GM04503 (cell line): ENCODE measurements at regions not wholly inside any gene's neighbourhood (a gene's known extent, or its start where the extent isn't known, plus 50 kb on each side); places are given as distances from the start of the nearest gene placed in this dataset.

Experiments used
- DNase-seq: peaks from one replicate; pipeline ENCODE4 v3.0.0-alpha.2; 2012; ENCODE audit warnings: low read depth

GRCh38 chr11:110830344-110830743 lies 118.1 kb upstream of the ARHGAP20 start:
- DNase-seq, result no peak

GRCh38 chr11:110829873-110830272 lies 117.6 kb upstream of the ARHGAP20 start:
- DNase-seq, result no peak

GRCh38 chr11:110828086-110828485 lies 115.8 kb upstream of the ARHGAP20 start:
- DNase-seq, result no peak

GRCh38 chr11:110827276-110827675 lies 115.0 kb upstream of the ARHGAP20 start:
- no peak for DNase-seq

GRCh38 chr11:110824912-110825620 lies 112.8 kb upstream of the ARHGAP20 start:
- DNase-seq, result no peak

- DNase-seq, result no peak
These were observed 105.9 kb upstream of the ARHGAP20 start for GRCh38 chr11:110818032-110818687.

GRCh38 chr11:110812086-110812733 lies 100.0 kb upstream of the ARHGAP20 start:
- no peak for DNase-seq

- DNase-seq, result no peak
These were observed 97.4 kb upstream of the ARHGAP20 start for GRCh38 chr11:110809417-110810199.

GRCh38 chr11:110808248-110808647 lies 96.0 kb upstream of the ARHGAP20 start:
- no peak for DNase-seq

- no peak for DNase-seq
These were observed 95.6 kb upstream of the ARHGAP20 start for GRCh38 chr11:110807801-110808200.

GRCh38 chr11:110805756-110806155 lies 93.5 kb upstream of the ARHGAP20 start:
- DNase-seq, result no peak

GRCh38 chr11:110802162-110802561 lies 89.9 kb upstream of the ARHGAP20 start:
- no peak for DNase-seq

GRCh38 chr11:110801328-110801727 lies 89.1 kb upstream of the ARHGAP20 start:
- DNase-seq, result no peak

GRCh38 chr11:110798201-110798900 lies 86.1 kb upstream of the ARHGAP20 start:
- DNase-seq, result no peak

GRCh38 chr11:110797453-110797852 lies 85.2 kb upstream of the ARHGAP20 start:
- DNase-seq, result no peak

- DNase-seq, result no peak
These were observed 82.9 kb upstream of the ARHGAP20 start for GRCh38 chr11:110795112-110795624.

- DNase-seq, result no peak
These were observed 81.3 kb upstream of the ARHGAP20 start for GRCh38 chr11:110793556-110793955.

- DNase-seq, result no peak
These were observed 79.4 kb upstream of the ARHGAP20 start for GRCh38 chr11:110791621-110792020.

- DNase-seq, result no peak
These were observed 75.4 kb upstream of the ARHGAP20 start for GRCh38 chr11:110787680-110788079.

- DNase-seq, result no peak
These were observed 74.1 kb upstream of the ARHGAP20 start for GRCh38 chr11:110786226-110786902.

- no peak for DNase-seq
These were observed 73.2 kb upstream of the ARHGAP20 start for GRCh38 chr11:110785398-110785797.
